ENCODE measurements at regions not wholly inside any gene's neighbourhood (a gene's known extent, or its start where the extent isn't known, plus 50 kb on each side); places are given as distances from the start of the nearest gene placed in this dataset.

DNA sequence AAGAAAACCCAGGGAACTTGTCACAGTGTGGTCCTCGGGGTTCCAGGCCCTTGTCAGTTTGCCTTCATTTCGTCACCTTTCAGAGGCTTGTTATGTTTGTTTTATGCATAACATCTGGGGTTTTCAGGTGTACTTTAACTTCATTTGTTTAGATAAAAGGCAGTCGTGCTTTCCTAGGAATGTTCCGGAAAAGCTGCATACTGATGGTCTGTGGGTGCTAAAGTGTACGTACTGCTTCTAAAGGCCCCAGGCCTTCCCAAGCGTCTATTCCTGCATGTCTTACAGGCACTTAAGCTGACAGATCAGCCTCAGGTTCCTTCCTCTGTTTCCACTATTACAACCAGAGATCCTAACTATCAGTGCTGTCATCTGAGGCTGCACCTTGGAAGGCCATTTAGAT is 95.6 kb upstream of the ANKH start:
- TF ChIP-seq POLR2A (IDR thresholded peaks at IDR 0.05) = no peak
- TF ChIP-seq, protein P1, sequence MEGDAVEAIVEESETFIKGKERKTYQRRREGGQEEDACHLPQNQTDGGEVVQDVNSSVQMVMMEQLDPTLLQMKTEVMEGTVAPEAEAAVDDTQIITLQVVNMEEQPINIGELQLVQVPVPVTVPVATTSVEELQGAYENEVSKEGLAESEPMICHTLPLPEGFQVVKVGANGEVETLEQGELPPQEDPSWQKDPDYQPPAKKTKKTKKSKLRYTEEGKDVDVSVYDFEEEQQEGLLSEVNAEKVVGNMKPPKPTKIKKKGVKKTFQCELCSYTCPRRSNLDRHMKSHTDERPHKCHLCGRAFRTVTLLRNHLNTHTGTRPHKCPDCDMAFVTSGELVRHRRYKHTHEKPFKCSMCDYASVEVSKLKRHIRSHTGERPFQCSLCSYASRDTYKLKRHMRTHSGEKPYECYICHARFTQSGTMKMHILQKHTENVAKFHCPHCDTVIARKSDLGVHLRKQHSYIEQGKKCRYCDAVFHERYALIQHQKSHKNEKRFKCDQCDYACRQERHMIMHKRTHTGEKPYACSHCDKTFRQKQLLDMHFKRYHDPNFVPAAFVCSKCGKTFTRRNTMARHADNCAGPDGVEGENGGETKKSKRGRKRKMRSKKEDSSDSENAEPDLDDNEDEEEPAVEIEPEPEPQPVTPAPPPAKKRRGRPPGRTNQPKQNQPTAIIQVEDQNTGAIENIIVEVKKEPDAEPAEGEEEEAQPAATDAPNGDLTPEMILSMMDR (IDR thresholded peaks at IDR 0.05) = no peak
